Upper lobe of right lung (tissue), 1 donor: ENCODE measurements at regions not wholly inside any gene's neighbourhood (a gene's known extent, or its start where the extent isn't known, plus 50 kb on each side); places are given as distances from the start of the nearest gene placed in this dataset.

ENCODE experiments used
- ATAC-seq: fragments of 200-7000 bp; cut with Tn5 transposase; one replicate; pipeline ENCODE4 v1.9.1; 2020; ENCODE audit warnings: mild to moderate bottlenecking, moderate library complexity
- DNase-seq: peaks from one replicate; pipeline ENCODE4 v3.0.0-alpha.2; 2020
- H3K27ac ChIP-seq: fragments of 200-600 bp; one replicate; pipeline ENCODE4 v1.8.0; 2022
- H3K27me3 ChIP-seq: fragments of 200-600 bp; one replicate; pipeline ENCODE4 v1.8.0; 2022; ENCODE audit warnings: mild to moderate bottlenecking
- H3K36me3 ChIP-seq: fragments of 200-600 bp; one replicate; pipeline ENCODE4 v1.8.0; 2022
- H3K4me1 ChIP-seq: fragments of 200-600 bp; one replicate; pipeline ENCODE4 v1.8.0; 2022
- H3K4me3 ChIP-seq: fragments of 200-600 bp; one replicate; pipeline ENCODE4 v1.8.0; 2022; ENCODE audit warnings: mild to moderate bottlenecking
- H3K9me3 ChIP-seq: fragments of 200-600 bp; one replicate; pipeline ENCODE4 v1.8.0; 2022
- CTCF ChIP-seq: fragments of 200-600 bp; IDR thresholded peaks from one replicate; pipeline ENCODE4 v1.8.0; 2022; ENCODE audit warnings: antibody characterized with exemption
- intact Hi-C: fragments of 100-400 bp; cut with DNase I; formaldehyde crosslinking; loops from one replicate; pipeline ENCODE4 v1.11.0; 2022
- donor health status: DM: no; HTN: yes; CAD: no; lungs with severe emphysema.

- DNase-seq (no peak), ATAC-seq (no peak)
These were observed 138.6 kb downstream of the RPS12 start for GRCh38 chr6:132952986-132953385.

GRCh38 chr6:132954222-132954621, 139.9 kb downstream of the RPS12 start:
- intact Hi-C loops = no loop called here
- no peak for ATAC-seq

More at GRCh38 chr6:132952986-132953385, 138.6 kb downstream of the RPS12 start:
- Histone ChIP-seq H3K9me3 (no peaks in the 10 kb centered on the region), H3K4me3 (no peak overlapping the region), H3K27ac (no peak overlapping the region), H3K4me1 (no peaks in the 10 kb centered on the region), H3K36me3 (no peaks in the 10 kb centered on the region), H3K27me3 (peaks cover 5% of the 10 kb centered on the region)
- no peak for TF ChIP-seq CTCF
- intact Hi-C loops = no loop called here

GRCh38 chr6:132954936-132955335, 140.6 kb downstream of the RPS12 start:
- TF ChIP-seq CTCF = no peak
- H3K27ac ChIP-seq = no peak overlapping the region
- intact Hi-C loops = no loop called here
- ATAC-seq (no peak), DNase-seq (no peak)
- H3K36me3 ChIP-seq = no peaks in the 10 kb centered on the region
- H3K4me3 ChIP-seq = no peak overlapping the region
- H3K4me1 ChIP-seq = no peaks in the 10 kb centered on the region
- no peaks in the 10 kb centered on the region for H3K9me3 ChIP-seq
- H3K27me3 ChIP-seq = peaks cover 5% of the 10 kb centered on the region

More at GRCh38 chr6:132954222-132954621, 139.9 kb downstream of the RPS12 start:
- H3K4me1 ChIP-seq = no peaks in the 10 kb centered on the region
- H3K9me3 ChIP-seq = no peaks in the 10 kb centered on the region
- H3K36me3 ChIP-seq = no peaks in the 10 kb centered on the region
- H3K4me3 ChIP-seq = no peak overlapping the region
- TF ChIP-seq CTCF = no peak
- no peak for DNase-seq
- H3K27ac ChIP-seq = no peak overlapping the region
- peaks cover 5% of the 10 kb centered on the region for H3K27me3 ChIP-seq

- no peaks in the 10 kb centered on the region for H3K9me3 ChIP-seq
- intact Hi-C loops = no loop called here
- H3K4me3 ChIP-seq = no peak overlapping the region
- no peaks in the 10 kb centered on the region for H3K4me1 ChIP-seq
- DNase-seq (no peak), ATAC-seq (no peak)
- no peak for TF ChIP-seq CTCF
- peaks cover 5% of the 10 kb centered on the region for H3K27me3 ChIP-seq
- H3K36me3 ChIP-seq = no peaks in the 10 kb centered on the region
- no peak overlapping the region for H3K27ac ChIP-seq
These were observed 145.4 kb downstream of the RPS12 start for GRCh38 chr6:132959639-132960326.

- intact Hi-C loops = no loop called here
- H3K9me3 ChIP-seq = no peaks in the 10 kb centered on the region
- H3K4me3 ChIP-seq = no peak overlapping the region
- no peak overlapping the region for H3K27ac ChIP-seq
- no peaks in the 10 kb centered on the region for H3K4me1 ChIP-seq
- H3K36me3 ChIP-seq = no peaks in the 10 kb centered on the region
- no peak for DNase-seq
- no peak for TF ChIP-seq CTCF
- H3K27me3 ChIP-seq = peaks cover 5% of the 10 kb centered on the region
- no peak for ATAC-seq
These were observed 146.4 kb downstream of the RPS12 start for GRCh38 chr6:132960720-132961119.

- ATAC-seq = peak; percentile 43
- TF ChIP-seq CTCF = no peak
- Histone ChIP-seq H3K4me3 (no peak overlapping the region), H3K36me3 (no peaks in the 10 kb centered on the region), H3K27ac (no peak overlapping the region), H3K4me1 (no peaks in the 10 kb centered on the region), H3K9me3 (no peaks in the 10 kb centered on the region), H3K27me3 (peaks cover 2% of the 10 kb centered on the region)
- no peak for DNase-seq
- intact Hi-C loops = no loop called here
These were observed 146.8 kb downstream of the RPS12 start for GRCh38 chr6:132961122-132961521.
